ENCODE measurements at regions not wholly inside any gene's neighbourhood (a gene's known extent, or its start where the extent isn't known, plus 50 kb on each side); places are given as distances from the start of the nearest gene placed in this dataset.

GRCh38 chr4:112939901-112940300, 109.6 kb upstream of the ANK2 start:
- H3K9me3 ChIP-seq (replicated peaks in 1 of 3): no peaks in the 10 kb centered on the region
- WGBS, 4 donors: 83 to 87% (median 84%) methylated on average over 4 of the region's 4 CpGs
- intact Hi-C loops (cut with DNase I): loop anchor here in 1 of 2 donors (10.0 kb wide), 2 partner anchors 175 to 315 kb away; no protein-coding TSS in a partner anchor
- H3K4me1 ChIP-seq (replicated peaks in 1 of 2): no peaks in the 10 kb centered on the region
- DNase-seq: no peak
- no peak for TF ChIP-seq CTCF (IDR thresholded peaks at IDR 0.05)
- H3K4me3 ChIP-seq: no peak overlapping the region
- H3K27ac ChIP-seq: no peak overlapping the region
- no peaks in the 10 kb centered on the region for H3K36me3 ChIP-seq (replicated peaks in 1 of 2)
- H3K27me3 ChIP-seq: no peaks in the 10 kb centered on the region

DNA sequence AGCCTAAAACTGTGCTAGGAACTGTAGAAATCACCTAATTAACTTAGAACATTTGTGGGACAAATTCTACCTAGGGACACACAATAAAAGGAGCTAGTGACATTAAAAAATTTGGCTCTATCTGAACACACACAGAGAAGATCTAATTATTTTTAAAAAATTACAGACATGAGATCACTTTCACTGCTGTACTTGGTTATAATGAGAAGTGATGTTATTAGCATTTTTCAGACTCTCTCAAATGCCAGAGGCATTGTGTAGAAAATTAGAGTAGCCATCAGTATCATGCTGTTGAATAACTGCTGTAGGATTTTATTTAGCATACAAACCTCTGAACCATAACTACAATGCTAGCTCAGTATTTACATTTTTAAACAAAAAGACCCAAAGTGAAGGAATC, 109.1 kb upstream of the ANK2 start:
- no peak for DNase-seq
- Histone ChIP-seq H3K4me3 (no peak overlapping the region), H3K36me3 (replicated peaks in 1 of 2) (no peaks in the 10 kb centered on the region), H3K27ac (no peak overlapping the region), H3K4me1 (replicated peaks in 1 of 2) (no peaks in the 10 kb centered on the region), H3K9me3 (replicated peaks in 1 of 3) (no peaks in the 10 kb centered on the region), H3K27me3 (no peaks in the 10 kb centered on the region)
- no peak for TF ChIP-seq CTCF (IDR thresholded peaks at IDR 0.05)
- TF ChIP-seq POLR2A (IDR thresholded peaks at IDR 0.05): no peak
- intact Hi-C loops (cut with DNase I): loop anchor here in 1 of 2 donors (10.0 kb wide), 1 partner anchor 316 kb away; no protein-coding TSS in a partner anchor

DNA sequence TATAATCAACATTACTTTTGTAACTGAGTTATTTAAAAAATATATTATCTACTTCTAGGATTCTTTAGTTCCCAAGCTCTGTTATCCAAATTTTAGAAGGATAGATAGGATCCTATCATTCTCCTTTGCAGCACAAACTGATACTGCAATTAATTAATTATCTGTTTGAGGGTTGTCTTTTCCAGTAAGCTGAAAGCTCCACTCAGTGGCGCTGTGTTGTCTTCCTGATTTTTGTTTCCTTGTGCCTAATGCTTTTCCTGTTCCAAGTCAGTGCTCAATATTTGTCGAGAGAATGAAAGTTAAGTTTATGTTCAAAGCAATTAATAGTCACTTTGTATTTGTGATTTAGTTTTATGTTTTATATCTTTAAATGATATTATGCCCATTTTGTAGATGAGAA, 107.4 kb upstream of the ANK2 start:
- Histone ChIP-seq H3K9me3 (replicated peaks in 1 of 3) (no peaks in the 10 kb centered on the region), H3K4me3 (no peak overlapping the region), H3K36me3 (replicated peaks in 1 of 2) (no peaks in the 10 kb centered on the region), H3K27me3 (no peaks in the 10 kb centered on the region), H3K4me1 (replicated peaks in 1 of 2) (no peaks in the 10 kb centered on the region), H3K27ac (no peak overlapping the region)
- no peak for TF ChIP-seq CTCF (IDR thresholded peaks at IDR 0.05)
- no peak for TF ChIP-seq POLR2A (IDR thresholded peaks at IDR 0.05)
- DNase-seq: no peak
- intact Hi-C loops (cut with DNase I): loop anchor here in 1 of 2 donors (10.0 kb wide), 1 partner anchor 317 kb away; no protein-coding TSS in a partner anchor
- WGBS, 4 donors: 79 to 88% (median 83%) methylated on average over 2 of the region's 2 CpGs

DNA sequence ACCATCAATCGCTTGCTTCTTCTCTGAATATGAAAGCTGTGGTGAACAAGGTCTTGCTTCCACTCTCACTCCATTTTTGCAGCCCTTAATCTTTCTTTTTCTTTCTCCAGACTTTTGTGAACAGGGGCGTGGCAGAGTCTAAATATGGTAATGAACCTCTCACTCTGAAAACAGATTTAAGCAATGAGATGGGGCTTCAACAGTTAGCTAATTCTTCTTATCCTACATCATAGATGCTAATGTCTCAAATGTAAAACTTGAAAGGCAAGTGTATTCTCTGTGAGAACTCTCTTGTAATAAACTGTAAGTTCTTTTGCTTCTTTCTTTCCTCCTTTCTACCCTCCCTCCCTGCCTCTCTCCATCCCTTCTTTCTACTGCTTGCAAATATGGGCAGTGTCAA, 106.5 kb upstream of the ANK2 start:
- H3K4me3 ChIP-seq: no peak overlapping the region
- no peak for DNase-seq
- 85 to 87% (median 86%) methylated on average over 2 of the region's 2 CpGs for WGBS, 4 donors
- TF ChIP-seq POLR2A (IDR thresholded peaks at IDR 0.05) (no peak), CTCF (IDR thresholded peaks at IDR 0.05) (no peak)
- no peaks in the 10 kb centered on the region for H3K36me3 ChIP-seq (replicated peaks in 1 of 2)
- H3K9me3 ChIP-seq (replicated peaks in 1 of 3): no peaks in the 10 kb centered on the region
- no peaks in the 10 kb centered on the region for H3K4me1 ChIP-seq (replicated peaks in 1 of 2)
- peak overlapping the region in 1 of 5 donors; percentile 6 for H3K27ac ChIP-seq
- no peaks in the 10 kb centered on the region for H3K27me3 ChIP-seq
- intact Hi-C loops (cut with DNase I): loop anchor here in 1 of 2 donors (10.0 kb wide), 1 partner anchor 318 kb away; no protein-coding TSS in a partner anchor

Measured in adrenal gland (tissue), 9 donors.